Fibroblast of lung (primary cell): ENCODE measurements at regions not wholly inside any gene's neighbourhood (a gene's known extent, or its start where the extent isn't known, plus 50 kb on each side); places are given as distances from the start of the nearest gene placed in this dataset.

Experiments used
- EZH2 ChIP-seq: IDR thresholded peaks from 2 replicates; pipeline ENCODE4 v1.5.1; 2012; ENCODE audit warnings: low read length, control low read depth, mild to moderate bottlenecking; ENCODE audit errors: missing control alignments
- TF ChIP-seq, protein P1 (sequence below), 2 donors: IDR thresholded peaks in 1 of 2; conservative IDR thresholded peaks in 1 of 2; 1 replicate in 1 of 2; 2 replicates in 1 of 2; pipeline ENCODE4 v1.5.1; 2011 to 2012; ENCODE audit warnings: low read length in 2 of 2, control low read depth in 1 of 2, inconsistent platforms in 1 of 2, low read depth in 1 of 2, mild to moderate bottlenecking in 1 of 2

- TF ChIP-seq, protein P1, sequence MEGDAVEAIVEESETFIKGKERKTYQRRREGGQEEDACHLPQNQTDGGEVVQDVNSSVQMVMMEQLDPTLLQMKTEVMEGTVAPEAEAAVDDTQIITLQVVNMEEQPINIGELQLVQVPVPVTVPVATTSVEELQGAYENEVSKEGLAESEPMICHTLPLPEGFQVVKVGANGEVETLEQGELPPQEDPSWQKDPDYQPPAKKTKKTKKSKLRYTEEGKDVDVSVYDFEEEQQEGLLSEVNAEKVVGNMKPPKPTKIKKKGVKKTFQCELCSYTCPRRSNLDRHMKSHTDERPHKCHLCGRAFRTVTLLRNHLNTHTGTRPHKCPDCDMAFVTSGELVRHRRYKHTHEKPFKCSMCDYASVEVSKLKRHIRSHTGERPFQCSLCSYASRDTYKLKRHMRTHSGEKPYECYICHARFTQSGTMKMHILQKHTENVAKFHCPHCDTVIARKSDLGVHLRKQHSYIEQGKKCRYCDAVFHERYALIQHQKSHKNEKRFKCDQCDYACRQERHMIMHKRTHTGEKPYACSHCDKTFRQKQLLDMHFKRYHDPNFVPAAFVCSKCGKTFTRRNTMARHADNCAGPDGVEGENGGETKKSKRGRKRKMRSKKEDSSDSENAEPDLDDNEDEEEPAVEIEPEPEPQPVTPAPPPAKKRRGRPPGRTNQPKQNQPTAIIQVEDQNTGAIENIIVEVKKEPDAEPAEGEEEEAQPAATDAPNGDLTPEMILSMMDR (conservative IDR thresholded peaks at IDR 0.05 in 1 of 2, IDR thresholded peaks at IDR 0.05 in 1 of 2; ENCODE audit: low read depth in 1 of 2, low read length in 2 of 2), result no peak
- TF ChIP-seq EZH2, result no peak
Observed at GRCh38 chr11:89545691-89546090, 54.5 kb upstream of the NOX4 start.
